ENCODE measurements at regions not wholly inside any gene's neighbourhood (a gene's known extent, or its start where the extent isn't known, plus 50 kb on each side); places are given as distances from the start of the nearest gene placed in this dataset.

- ATAC-seq (no peak), DNase-seq (ENCODE audit: low read depth, low spot score) (no peak), FAIRE-seq (no peak)
- H2AFZ ChIP-seq (ENCODE audit: control insufficient read depth, low read depth, low read length), result no peak overlapping the region
- ChIA-PET SMC1A (ENCODE audit: uncharacterized antibody, unreplicated experiment) (interaction anchor here (0.5 to 1.2 kb wide), 2 partner anchors 86 to 126 kb away, joined by 3 read pairs; no protein-coding TSS in a partner anchor), CTCF (no interaction called here), RAD21 (ENCODE audit: unreplicated experiment) (no interaction called here), POLR2A (interaction anchor here (0.7 kb wide), 1 partner anchor 184 kb away, joined by 4 read pairs; no protein-coding TSS in a partner anchor)
- H3K79me2 ChIP-seq (ENCODE audit: control insufficient read depth, insufficient read depth, low read length), result no peaks in the 10 kb centered on the region
- intact Hi-C loops (cut with micrococcal nuclease; ENCODE audit: unreplicated experiment) (no loop called here), in situ Hi-C loops (cut with MboI) (no loop called here)
- TF ChIP-seq KDM1A (IDR thresholded peaks at IDR 0.05; ENCODE audit: borderline replicate concordance), result no peak
- no peak for TF ChIP-seq BHLHE40 (IDR thresholded peaks at IDR 0.05; ENCODE audit: borderline replicate concordance in 1 of 2, low read depth in 2 of 2, low read length in 1 of 2)
- TF ChIP-seq CUX1 (IDR thresholded peaks at IDR 0.05; ENCODE audit: insufficient replicate concordance, low read depth, low read length), result no peak
- no peak for TF ChIP-seq EGR1 (IDR thresholded peaks at IDR 0.05; ENCODE audit: borderline replicate concordance in 1 of 2, low read depth in 2 of 2, low read length in 2 of 2)
- no peak for TF ChIP-seq SUPT20H (IDR thresholded peaks at IDR 0.05; ENCODE audit: borderline replicate concordance, control insufficient read depth, low read depth, low read length)
- H3K4me1 ChIP-seq (ENCODE audit: control insufficient read depth, insufficient read depth, low read length), result no peaks in the 10 kb centered on the region
- no peak overlapping the region for H3K4me3 ChIP-seq
- H3K36me3 ChIP-seq (ENCODE audit: control insufficient read depth in 2 of 2, insufficient read depth in 2 of 2, low read length in 1 of 2), result no peaks in the 10 kb centered on the region
- no peak overlapping the region for H3K9ac ChIP-seq (ENCODE audit: control insufficient read depth, insufficient read depth, low read length)
- 27% methylated on average over 1 of the region's 1 CpG for WGBS (ENCODE audit: insufficient coverage, insufficient replicate concordance, low lambda C conversion rate, missing lambda C conversion rate)
- H4K20me1 ChIP-seq (ENCODE audit: control insufficient read depth, insufficient read depth), result no peaks in the 10 kb centered on the region
- BruUV-seq (replicated peaks), result no TSS peak
- H3K4me2 ChIP-seq (ENCODE audit: control insufficient read depth, insufficient read depth), result no peak overlapping the region
- H3K27me3 ChIP-seq (replicated peaks in 1 of 2; ENCODE audit: control insufficient read depth in 2 of 2, insufficient read depth in 2 of 2, low read length in 1 of 2), result no peaks in the 10 kb centered on the region
- H3K9me3 ChIP-seq (replicated peaks; ENCODE audit: control insufficient read depth, insufficient read depth, low read length), result no peaks in the 10 kb centered on the region
- no peak overlapping the region for H3K27ac ChIP-seq (ENCODE audit: control insufficient read depth, insufficient read depth)
Measured at GRCh38 chrX:96563646-96564045, 121.0 kb upstream of the DIAPH2 start.

Data from GM12878 (cell line).